ENCODE measurements at regions not wholly inside any gene's neighbourhood (a gene's known extent, or its start where the extent isn't known, plus 50 kb on each side); places are given as distances from the start of the nearest gene placed in this dataset.

- no peak for TF ChIP-seq POLR2AphosphoS5 (IDR thresholded peaks at IDR 0.05; ENCODE audit: borderline replicate concordance, low read depth, low read length)
- TF ChIP-seq FOXP2 (optimal IDR thresholded peaks at IDR 0.05; ENCODE audit: control extremely low read depth, extremely low read length, insufficient read depth) = no peak
- no peak for TF ChIP-seq EZH2 (IDR thresholded peaks at IDR 0.05)
Measured at GRCh38 chr18:42281851-42282250, 326.8 kb downstream of the PIK3C3 start.

Measured in SK-N-MC (cell line).